NCI-H1930 (cell line): ENCODE measurements at regions not wholly inside any gene's neighbourhood (a gene's known extent, or its start where the extent isn't known, plus 50 kb on each side); places are given as distances from the start of the nearest gene placed in this dataset.
"Not testable (repeated sequence)": the region's sequence is repeated elsewhere in the genome, so short reads cannot be mapped to it uniquely, and the experiment has no call there.

Experiments
- DNase-seq, 2 experiments: peaks; one replicate each; lab custom pipeline; 2025; lab: John Stamatoyannopoulos, UW

GRCh38 chr3:39558775-39559306 is 91.4 kb downstream of the MOBP start:
- DNase-seq: no peak

GRCh38 chr3:39559543-39559942 is 92.1 kb downstream of the MOBP start:
- no peak for DNase-seq

GRCh38 chr3:39568508-39568907 is 101.0 kb downstream of the MOBP start:
- no peak for DNase-seq

GRCh38 chr3:39569095-39569494 is 101.6 kb downstream of the MOBP start:
- DNase-seq: no peak

GRCh38 chr3:39573392-39573791 is 105.9 kb downstream of the MOBP start:
- DNase-seq: no peak

GRCh38 chr3:39577541-39577940 is 110.1 kb downstream of the MOBP start:
- no peak for DNase-seq

- DNase-seq: not testable (repeated sequence)
Measured at GRCh38 chr3:39586215-39586614, 118.7 kb downstream of the MOBP start.

- DNase-seq: no peak
Measured at GRCh38 chr3:39587113-39587512, 119.6 kb downstream of the MOBP start.

GRCh38 chr3:39590806-39591205 is 123.3 kb downstream of the MOBP start:
- DNase-seq: no peak

- no peak for DNase-seq
Measured at GRCh38 chr3:39592311-39593050, 125.0 kb downstream of the MOBP start.

GRCh38 chr3:39593341-39593740 is 125.9 kb downstream of the MOBP start:
- DNase-seq: no peak

GRCh38 chr3:39601241-39601640 is 133.8 kb downstream of the MOBP start:
- DNase-seq: no peak

GRCh38 chr3:39605837-39606236 is 138.4 kb downstream of the MOBP start:
- DNase-seq: no peak

GRCh38 chr3:39626198-39626597 is 158.7 kb downstream of the MOBP start:
- no peak for DNase-seq

- DNase-seq: no peak
Measured at GRCh38 chr3:39631136-39631535, 163.7 kb downstream of the MOBP start.

- no peak for DNase-seq
Measured at GRCh38 chr3:39637807-39638206, 170.3 kb downstream of the MOBP start.

GRCh38 chr3:39638301-39638700 is 170.8 kb downstream of the MOBP start:
- no peak for DNase-seq

GRCh38 chr3:39639344-39640236 is 169.8 kb upstream of the MYRIP start:
- DNase-seq: no peak

GRCh38 chr3:39641274-39641673 is 168.1 kb upstream of the MYRIP start:
- DNase-seq: no peak

GRCh38 chr3:39644176-39644575 is 165.2 kb upstream of the MYRIP start:
- DNase-seq: no peak

- DNase-seq: not testable (repeated sequence)
Measured at GRCh38 chr3:39651256-39651655, 158.2 kb upstream of the MYRIP start.

- no peak for DNase-seq
Measured at GRCh38 chr3:39651993-39652739, 157.2 kb upstream of the MYRIP start.
